Kidney (tissue), 13 donors: ENCODE measurements at regions not wholly inside any gene's neighbourhood (a gene's known extent, or its start where the extent isn't known, plus 50 kb on each side); places are given as distances from the start of the nearest gene placed in this dataset.

Source experiments
- DNase-seq, 5 donors: peaks; one replicate each; pipeline ENCODE4 v3.0.0-alpha.2; 2013 to 2020
- FAIRE-seq: peaks from 2 replicates; lab custom pipeline; 2012; peaks lifted over from hg19 to GRCh38; lab: Jason Lieb, UNC
- H3K27ac ChIP-seq, 2 donors: one replicate each; pipeline ENCODE4 v1.7.0; 2013; ENCODE audit warnings: low read depth in 2 of 2, low read length in 2 of 2, inconsistent platforms in 1 of 2
- H3K27me3 ChIP-seq: one replicate; pipeline ENCODE4 v1.7.1; 2013; ENCODE audit warnings: low read length, inconsistent platforms; ENCODE audit not compliant: control insufficient read depth, insufficient read depth
- H3K36me3 ChIP-seq, 3 donors: one replicate each; pipeline versions ENCODE4 v1.7.0 to v1.7.1; 2013; ENCODE audit warnings: low read length in 3 of 3, control low read depth in 1 of 3, inconsistent platforms in 1 of 3; ENCODE audit not compliant: insufficient read depth in 3 of 3, control insufficient read depth in 2 of 3
- H3K4me1 ChIP-seq, 3 donors: one replicate each; pipeline versions ENCODE4 v1.7.0 to v1.7.1; 2013; ENCODE audit warnings: low read length in 3 of 3, inconsistent platforms in 1 of 3, low read depth in 1 of 3; ENCODE audit not compliant: control insufficient read depth in 2 of 3, insufficient read depth in 2 of 3
- H3K4me3 ChIP-seq, 3 donors: one replicate each; pipeline versions ENCODE4 v1.7.0 to v1.8.1; 2013; ENCODE audit warnings: low read length in 3 of 3, control low read depth in 1 of 3, inconsistent platforms in 1 of 3
- H3K9ac ChIP-seq, 3 donors: one replicate each; pipeline versions ENCODE4 v1.7.0 to v1.7.1; 2013; ENCODE audit warnings: low read length in 3 of 3, control low read depth in 1 of 3, inconsistent platforms in 1 of 3
- H3K9me3 ChIP-seq, 3 donors: one replicate each; pipeline versions ENCODE4 v1.7.0 to v1.7.1; 2013; ENCODE audit warnings: low read length in 3 of 3, control low read depth in 1 of 3, inconsistent platforms in 1 of 3; ENCODE audit not compliant: control insufficient read depth in 2 of 3, insufficient read depth in 1 of 3
- CTCF ChIP-seq: IDR thresholded peaks from 3 replicates; pipeline ENCODE4 v1.5.1; 2012; ENCODE audit warnings: mild to moderate bottlenecking, moderate library complexity, borderline replicate concordance; ENCODE audit not compliant: insufficient read depth; ENCODE audit errors: extremely low read depth
- intact Hi-C: fragments of 100-400 bp; cut with DNase I; formaldehyde crosslinking; loops from one replicate; pipeline ENCODE4 v1.11.1; 2022
- donor health status: control.
- donor health status: control.
- donor health status: control.
- donor health status: control.
- donor health status: control.
- donor health status: DM: yes; HTN: yes; CAD: no.
- donor health status: Normal renal cell carcinoma (clear cell type).

- Histone ChIP-seq H3K4me3 (no peak overlapping the region), H3K9me3 (no peaks in the 10 kb centered on the region), H3K4me1 (no peaks in the 10 kb centered on the region), H3K27me3 (no peaks in the 10 kb centered on the region), H3K9ac (no peak overlapping the region), H3K27ac (no peak overlapping the region), H3K36me3 (no peaks in the 10 kb centered on the region)
- intact Hi-C loops: no loop called here
- TF ChIP-seq CTCF: no peak
- DNase-seq (no peak), FAIRE-seq (no peak)
Measured at GRCh38 chr5:93891491-93892480, 150.4 kb upstream of the POU5F2 start.

GRCh38 chr5:93890657-93891056 is 149.3 kb upstream of the POU5F2 start:
- H3K4me1 ChIP-seq: no peaks in the 10 kb centered on the region
- TF ChIP-seq CTCF: no peak
- intact Hi-C loops: no loop called here
- peak in 3 of 5 donors; percentile 12 to 72 (median 72) for DNase-seq
- no peaks in the 10 kb centered on the region for H3K9me3 ChIP-seq
- no peaks in the 10 kb centered on the region for H3K36me3 ChIP-seq
- H3K27ac ChIP-seq: no peak overlapping the region
- peak overlapping the region in 1 of 3 donors; percentile 1 for H3K4me3 ChIP-seq
- no peak for FAIRE-seq
- no peak overlapping the region for H3K9ac ChIP-seq
- H3K27me3 ChIP-seq: no peaks in the 10 kb centered on the region

GRCh38 chr5:93887678-93888077 is 146.3 kb upstream of the POU5F2 start:
- Histone ChIP-seq H3K27me3 (no peaks in the 10 kb centered on the region), H3K27ac (no peak overlapping the region), H3K9ac (no peak overlapping the region), H3K9me3 (no peaks in the 10 kb centered on the region), H3K4me3 (no peak overlapping the region), H3K4me1 (no peaks in the 10 kb centered on the region), H3K36me3 (no peaks in the 10 kb centered on the region)
- DNase-seq (peak in 2 of 5 donors; percentile 38 to 47), FAIRE-seq (no peak)
- intact Hi-C loops: no loop called here
- TF ChIP-seq CTCF: no peak
